GM21619 (cell line): ENCODE measurements at regions not wholly inside any gene's neighbourhood (a gene's known extent, or its start where the extent isn't known, plus 50 kb on each side); places are given as distances from the start of the nearest gene placed in this dataset.

ENCODE experiments used
- ATAC-seq: cut with Tn5 transposase; IDR thresholded peaks from one replicate; pipeline ENCODE4 v1.9.1; 2021; ENCODE audit not compliant: unreplicated experiment

GRCh38 chr1:96340686-96341085, 380.9 kb upstream of the PTBP2 start:
- ATAC-seq = no peak

- no peak for ATAC-seq
These were observed 374.9 kb upstream of the PTBP2 start for GRCh38 chr1:96346719-96347118.

GRCh38 chr1:96349896-96350295, 371.7 kb upstream of the PTBP2 start:
- ATAC-seq = no peak

- ATAC-seq = no peak
These were observed 368.9 kb upstream of the PTBP2 start for GRCh38 chr1:96352733-96353132.

- ATAC-seq = no peak
These were observed 366.1 kb upstream of the PTBP2 start for GRCh38 chr1:96355521-96355920.

GRCh38 chr1:96355961-96356360, 365.6 kb upstream of the PTBP2 start:
- ATAC-seq = no peak

GRCh38 chr1:96357141-96357765, 364.3 kb upstream of the PTBP2 start:
- ATAC-seq = no peak

- ATAC-seq = no peak
These were observed 363.5 kb upstream of the PTBP2 start for GRCh38 chr1:96358057-96358456.

- ATAC-seq = no peak
These were observed 361.4 kb upstream of the PTBP2 start for GRCh38 chr1:96360036-96360795.

- no peak for ATAC-seq
These were observed 360.2 kb upstream of the PTBP2 start for GRCh38 chr1:96361271-96361856.

- no peak for ATAC-seq
These were observed 359.6 kb upstream of the PTBP2 start for GRCh38 chr1:96361961-96362360.

GRCh38 chr1:96362623-96363022, 359.0 kb upstream of the PTBP2 start:
- ATAC-seq = peak; percentile 86

- ATAC-seq = no peak
These were observed 357.8 kb upstream of the PTBP2 start for GRCh38 chr1:96363826-96364225.

- ATAC-seq = no peak
These were observed 357.0 kb upstream of the PTBP2 start for GRCh38 chr1:96364576-96364975.

GRCh38 chr1:96365076-96365475, 356.5 kb upstream of the PTBP2 start:
- ATAC-seq = no peak

GRCh38 chr1:96365596-96366390, 355.8 kb upstream of the PTBP2 start:
- ATAC-seq = no peak

- no peak for ATAC-seq
These were observed 355.1 kb upstream of the PTBP2 start for GRCh38 chr1:96366516-96366915.

- no peak for ATAC-seq
These were observed 353.8 kb upstream of the PTBP2 start for GRCh38 chr1:96367791-96368190.

GRCh38 chr1:96370757-96371156, 350.8 kb upstream of the PTBP2 start:
- ATAC-seq = no peak

- ATAC-seq = no peak
These were observed 348.7 kb upstream of the PTBP2 start for GRCh38 chr1:96372881-96373280.

GRCh38 chr1:96374076-96374762, 347.4 kb upstream of the PTBP2 start:
- ATAC-seq = no peak
